Upper lobe of left lung (tissue), 6 donors: ENCODE measurements at regions not wholly inside any gene's neighbourhood (a gene's known extent, or its start where the extent isn't known, plus 50 kb on each side); places are given as distances from the start of the nearest gene placed in this dataset.

Experiments used
- ATAC-seq, 2 donors: fragments of 200-7000 bp; cut with Tn5 transposase; one replicate each; pipeline ENCODE4 v1.9.1; 2022; ENCODE audit warnings: mild to moderate bottlenecking in 2 of 2, moderate library complexity in 2 of 2; ENCODE audit not compliant: low FRiP score in 2 of 2
- DNase-seq, 2 donors: peaks; one replicate each; pipeline ENCODE4 v3.0.0-alpha.2; 2019 to 2020
- H3K27ac ChIP-seq, 4 donors: fragments of 200-600 bp; sonication (generic); one replicate each; pipeline ENCODE4 v1.5.1; 2016 to 2019
- H3K27me3 ChIP-seq, 4 donors: fragments of 200-600 bp; sonication (generic); one replicate each; pipeline ENCODE4 v1.5.1; 2017 to 2019
- H3K36me3 ChIP-seq, 4 donors: fragments of 200-600 bp; sonication (generic); one replicate each; pipeline ENCODE4 v1.5.1; 2016 to 2019
- H3K4me1 ChIP-seq, 4 donors: fragments of 200-600 bp; sonication (generic); one replicate each; pipeline ENCODE4 v1.5.1; 2018 to 2019
- H3K4me3 ChIP-seq, 4 donors: fragments of 200-600 bp; sonication (generic); one replicate each; pipeline ENCODE4 v1.5.1; 2017 to 2019; ENCODE audit warnings: mild to moderate bottlenecking in 2 of 4, moderate library complexity in 1 of 4
- H3K9me3 ChIP-seq, 4 donors: fragments of 200-600 bp; sonication (generic); one replicate each; pipeline ENCODE4 v1.5.1; 2018 to 2019
- EP300 ChIP-seq, 4 donors: sonication (generic); formaldehyde crosslinking; IDR thresholded peaks; one replicate each; pipeline ENCODE4 v1.5.1; 2017; ENCODE audit warnings: antibody characterized with exemption in 4 of 4, control low read depth in 2 of 4
- POLR2A ChIP-seq, 4 donors: fragments of 450-650 bp; IDR thresholded peaks; one replicate each; pipeline ENCODE4 v1.5.1; 2016 to 2017; ENCODE audit warnings: antibody characterized with exemption in 4 of 4, mild to moderate bottlenecking in 2 of 4
- POLR2AphosphoS5 ChIP-seq, 2 donors: sonication (generic); formaldehyde crosslinking; IDR thresholded peaks; one replicate each; pipeline ENCODE4 v1.5.1; 2017; ENCODE audit warnings: antibody characterized with exemption in 2 of 2
- WGBS, 2 donors: methylation state at CpG; one replicate each; pipeline ENCODE4 v1.1.5; 2017 to 2018; 5-methylcytosine and 5-hydroxymethylcytosine counted together
- TF ChIP-seq, protein P1 (sequence below), 6 experiments: fragments of 450-650 bp in 4 of 6; fragments of 200-600 bp in 2 of 6; sonication (generic) in 2 of 6; IDR thresholded peaks; one replicate each; pipeline ENCODE4 v1.5.1; 2016 to 2019; ENCODE audit warnings: antibody characterized with exemption in 6 of 6
- donor health status: DM: no; HTN: no; CAD: no; lungs with moderate emphysema.
- donor health status: DM: no; HTN: yes; CAD: no; lungs with severe emphysema.

DNA sequence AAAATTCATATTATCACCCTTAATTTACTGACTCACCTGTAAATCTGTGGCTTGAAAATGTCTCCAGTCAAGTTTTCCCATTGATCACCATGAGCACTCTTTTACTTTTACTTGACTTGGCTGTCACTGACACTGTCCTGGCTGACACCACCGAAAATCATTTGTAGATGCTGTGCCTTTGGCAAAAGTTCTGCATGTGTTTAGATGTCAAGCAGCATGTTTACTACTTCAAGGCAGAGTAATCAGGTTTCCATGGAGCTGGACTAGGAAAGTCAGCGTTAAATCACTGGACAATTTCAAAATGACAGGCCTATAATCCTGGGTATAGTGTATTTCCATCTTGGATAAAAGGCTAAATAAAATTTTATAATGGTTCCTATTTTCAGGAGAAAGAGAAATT, 1530.6 kb upstream of the CDH6 start:
- Histone ChIP-seq H3K4me3 (no peak overlapping the region), H3K36me3 (no peaks in the 10 kb centered on the region), H3K27me3 (no peaks in the 10 kb centered on the region), H3K9me3 (no peaks in the 10 kb centered on the region), H3K27ac (no peak overlapping the region), H3K4me1 (no peaks in the 10 kb centered on the region)
- TF ChIP-seq POLR2AphosphoS5 (IDR thresholded peaks at IDR 0.05) (no peak), POLR2A (IDR thresholded peaks at IDR 0.05) (no peak), EP300 (IDR thresholded peaks at IDR 0.05) (no peak)
- TF ChIP-seq, protein P1, sequence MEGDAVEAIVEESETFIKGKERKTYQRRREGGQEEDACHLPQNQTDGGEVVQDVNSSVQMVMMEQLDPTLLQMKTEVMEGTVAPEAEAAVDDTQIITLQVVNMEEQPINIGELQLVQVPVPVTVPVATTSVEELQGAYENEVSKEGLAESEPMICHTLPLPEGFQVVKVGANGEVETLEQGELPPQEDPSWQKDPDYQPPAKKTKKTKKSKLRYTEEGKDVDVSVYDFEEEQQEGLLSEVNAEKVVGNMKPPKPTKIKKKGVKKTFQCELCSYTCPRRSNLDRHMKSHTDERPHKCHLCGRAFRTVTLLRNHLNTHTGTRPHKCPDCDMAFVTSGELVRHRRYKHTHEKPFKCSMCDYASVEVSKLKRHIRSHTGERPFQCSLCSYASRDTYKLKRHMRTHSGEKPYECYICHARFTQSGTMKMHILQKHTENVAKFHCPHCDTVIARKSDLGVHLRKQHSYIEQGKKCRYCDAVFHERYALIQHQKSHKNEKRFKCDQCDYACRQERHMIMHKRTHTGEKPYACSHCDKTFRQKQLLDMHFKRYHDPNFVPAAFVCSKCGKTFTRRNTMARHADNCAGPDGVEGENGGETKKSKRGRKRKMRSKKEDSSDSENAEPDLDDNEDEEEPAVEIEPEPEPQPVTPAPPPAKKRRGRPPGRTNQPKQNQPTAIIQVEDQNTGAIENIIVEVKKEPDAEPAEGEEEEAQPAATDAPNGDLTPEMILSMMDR (IDR thresholded peaks at IDR 0.05), result no peak
- 68 to 85% methylated on average over 2 of the region's 2 CpGs for WGBS, 2 donors
- DNase-seq, result no peak
- no peak for ATAC-seq

DNA sequence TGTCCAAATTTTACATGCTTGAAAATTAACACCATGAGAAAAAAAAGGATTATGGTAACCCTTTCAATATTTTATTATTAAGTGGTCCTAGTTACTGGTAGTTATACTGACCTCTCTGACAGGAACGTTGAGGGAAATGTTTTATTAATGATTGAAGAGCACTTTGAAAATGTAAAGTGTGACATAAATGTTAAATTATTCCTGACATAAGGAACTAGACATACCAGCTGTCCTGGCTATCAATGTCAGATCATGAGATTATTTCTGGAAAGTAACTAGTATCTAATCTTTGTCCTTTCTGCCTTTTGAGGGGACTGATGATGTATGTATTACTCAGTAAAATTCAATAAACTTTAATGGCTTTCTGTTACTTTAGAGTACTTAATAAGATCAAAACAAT, 1538.5 kb upstream of the CDH6 start:
- TF ChIP-seq POLR2AphosphoS5 (IDR thresholded peaks at IDR 0.05), result no peak
- no peak for TF ChIP-seq EP300 (IDR thresholded peaks at IDR 0.05)
- TF ChIP-seq POLR2A (IDR thresholded peaks at IDR 0.05), result no peak
- TF ChIP-seq, protein P1 (IDR thresholded peaks at IDR 0.05), result no peak
- WGBS, 2 donors, result 13 to 29% methylated on average over 1 of the region's 1 CpG
- no peak overlapping the region for H3K27ac ChIP-seq

DNA sequence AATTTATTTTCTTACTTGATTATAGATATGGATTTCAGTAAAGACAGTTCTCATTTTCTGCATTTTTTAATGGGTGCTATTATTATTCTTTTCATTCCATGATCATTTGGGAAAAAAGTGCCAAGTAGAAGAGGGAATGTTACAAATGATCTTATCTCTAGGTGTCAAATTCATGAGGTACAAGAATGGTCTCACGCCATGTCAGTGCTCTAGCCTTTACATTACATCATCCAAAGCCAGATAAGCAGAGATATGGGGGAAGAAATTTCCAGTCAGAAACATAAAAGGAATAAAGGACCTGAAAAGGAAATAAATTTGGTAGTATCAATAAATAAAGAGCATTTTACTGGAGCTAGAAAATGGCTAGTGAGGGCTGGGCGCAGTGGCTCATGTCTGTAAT, 1544.2 kb upstream of the CDH6 start:
- H3K4me1 ChIP-seq, result no peaks in the 10 kb centered on the region
- no peak for DNase-seq
- no peaks in the 10 kb centered on the region for H3K27me3 ChIP-seq
- WGBS, 2 donors, result 66 to 75% methylated on average over 2 of the region's 2 CpGs
- TF ChIP-seq, protein P1 (IDR thresholded peaks at IDR 0.05), result no peak
- no peak for TF ChIP-seq POLR2AphosphoS5 (IDR thresholded peaks at IDR 0.05)
- TF ChIP-seq POLR2A (IDR thresholded peaks at IDR 0.05), result no peak
- no peak for TF ChIP-seq EP300 (IDR thresholded peaks at IDR 0.05)
- no peaks in the 10 kb centered on the region for H3K36me3 ChIP-seq
- peaks cover 0 to 8% (median 0%) of the 10 kb centered on the region in 4 donors for H3K9me3 ChIP-seq
- no peak overlapping the region for H3K4me3 ChIP-seq
- ATAC-seq, result no peak
- no peak overlapping the region for H3K27ac ChIP-seq

More for the DNA sequence above, 1538.5 kb upstream of the CDH6 start:
- Histone ChIP-seq H3K4me1 (no peaks in the 10 kb centered on the region), H3K27me3 (no peaks in the 10 kb centered on the region), H3K9me3 (peaks cover 0 to 13% (median 0%) of the 10 kb centered on the region in 4 donors), H3K36me3 (no peaks in the 10 kb centered on the region), H3K4me3 (no peak overlapping the region)
- DNase-seq, result no peak
- no peak for ATAC-seq

DNA sequence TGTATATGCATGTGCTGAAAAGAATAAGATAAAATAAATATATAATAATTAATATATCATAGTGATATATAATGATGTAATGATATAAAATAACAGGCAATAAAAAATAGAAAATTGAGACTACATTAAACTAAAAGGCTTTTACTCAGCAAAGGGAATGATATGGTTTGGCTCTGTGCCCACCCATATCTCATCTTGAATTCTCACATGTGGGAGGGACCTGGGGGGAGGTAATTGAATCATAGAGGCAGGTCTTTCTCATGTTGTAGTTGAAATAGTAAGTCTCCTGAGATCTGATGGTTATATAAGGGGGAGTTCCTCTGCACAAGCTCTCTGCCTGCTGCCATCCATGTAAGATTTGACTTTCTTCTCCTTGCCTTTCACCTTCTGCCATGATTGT, 1550.9 kb upstream of the CDH6 start:
- H3K27me3 ChIP-seq, result no peaks in the 10 kb centered on the region
- H3K27ac ChIP-seq, result no peak overlapping the region
- no peak overlapping the region for H3K4me3 ChIP-seq
- H3K4me1 ChIP-seq, result no peaks in the 10 kb centered on the region
- TF ChIP-seq POLR2AphosphoS5 (IDR thresholded peaks at IDR 0.05) (no peak), EP300 (IDR thresholded peaks at IDR 0.05) (no peak), POLR2A (IDR thresholded peaks at IDR 0.05) (no peak)
- TF ChIP-seq, protein P1 (IDR thresholded peaks at IDR 0.05), result no peak
- H3K36me3 ChIP-seq, result no peaks in the 10 kb centered on the region
- ATAC-seq (no peak), DNase-seq (no peak)
- peaks cover 0 to 9% (median 1%) of the 10 kb centered on the region in 4 donors for H3K9me3 ChIP-seq

DNA sequence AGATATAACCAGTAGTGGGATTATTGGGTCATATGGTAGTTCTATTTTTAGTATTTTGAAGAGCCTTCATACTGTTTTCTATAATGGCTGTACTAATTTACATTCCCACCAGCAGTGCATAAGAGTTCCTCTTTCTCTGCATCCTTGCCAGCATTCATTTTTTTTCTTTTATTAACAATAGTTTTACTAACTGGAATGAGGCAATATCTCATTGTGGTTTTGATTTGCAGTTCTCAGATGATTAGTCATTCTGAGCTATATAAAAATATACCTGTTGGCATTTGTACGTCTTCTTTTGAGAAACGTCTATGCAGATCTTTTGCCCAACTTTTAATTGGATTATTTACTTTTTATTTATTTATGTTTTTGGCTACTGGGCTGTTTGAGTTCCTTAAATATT, 1579.3 kb upstream of the CDH6 start:
- H3K27me3 ChIP-seq, result no peaks in the 10 kb centered on the region
- H3K4me1 ChIP-seq, result no peaks in the 10 kb centered on the region
- 80 to 85% methylated on average over 2 of the region's 2 CpGs for WGBS, 2 donors
- no peak for ATAC-seq
- TF ChIP-seq, protein P1 (IDR thresholded peaks at IDR 0.05), result no peak
- TF ChIP-seq POLR2AphosphoS5 (IDR thresholded peaks at IDR 0.05) (no peak), EP300 (IDR thresholded peaks at IDR 0.05) (no peak), POLR2A (IDR thresholded peaks at IDR 0.05) (no peak)
- H3K4me3 ChIP-seq, result no peak overlapping the region
- H3K9me3 ChIP-seq, result peaks cover 0 to 4% (median 0%) of the 10 kb centered on the region in 4 donors
- H3K36me3 ChIP-seq, result no peaks in the 10 kb centered on the region
- no peak for DNase-seq
- no peak overlapping the region for H3K27ac ChIP-seq
